NOMO-1 (cell line): ENCODE measurements at regions not wholly inside any gene's neighbourhood (a gene's known extent, or its start where the extent isn't known, plus 50 kb on each side); places are given as distances from the start of the nearest gene placed in this dataset.

ENCODE experiments used
- DNase-seq, 2 experiments: peaks; one replicate each; lab custom pipeline; 2025; ENCODE audit not compliant: unreplicated experiment in 2 of 2; lab: John Stamatoyannopoulos, UW

DNA sequence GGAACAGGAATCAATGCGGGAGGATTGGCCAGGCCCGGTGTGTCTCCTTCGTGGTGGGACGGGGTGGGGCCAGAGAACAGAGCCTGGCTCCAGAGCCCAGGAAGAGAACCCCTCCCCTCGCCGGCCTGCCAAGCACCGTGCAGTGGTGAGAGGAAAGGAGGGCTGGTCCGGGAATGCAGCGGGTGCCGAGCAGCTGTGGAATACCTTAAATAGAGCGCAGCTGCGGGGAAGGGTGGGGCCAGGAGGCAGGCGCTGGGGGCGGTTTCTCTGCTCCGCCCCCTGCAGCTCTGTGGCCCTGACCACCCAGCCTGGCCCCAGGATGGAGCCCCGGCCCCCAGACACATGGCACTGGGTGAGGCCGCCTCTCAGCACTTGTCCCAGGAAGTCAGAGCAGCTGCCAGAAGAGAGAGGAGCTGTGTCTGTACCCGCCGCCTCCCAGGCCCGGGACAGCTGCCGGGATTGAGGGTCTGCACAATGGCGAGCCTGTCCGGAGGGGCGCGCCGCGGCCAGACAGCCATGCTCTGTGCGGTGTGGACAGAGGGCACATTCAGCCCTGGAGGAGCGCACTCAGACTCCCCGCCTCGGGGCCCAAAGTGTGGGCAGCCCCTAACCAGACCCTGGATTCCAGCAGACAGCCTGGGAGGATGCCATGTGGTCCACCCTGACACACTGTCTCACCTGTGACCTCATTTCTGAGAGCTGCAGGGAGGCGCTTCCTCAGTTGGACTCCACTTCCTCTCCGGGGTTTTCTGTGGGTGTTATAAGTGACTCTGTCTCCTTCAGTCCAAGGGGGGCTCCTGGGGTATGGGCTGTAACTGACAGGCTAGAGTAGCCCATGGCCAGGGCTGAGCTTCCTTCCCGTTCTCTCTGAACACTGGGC, 268.8 kb downstream of the SEC14L1 start:
- DNase-seq = no peak

GRCh38 chr17:77410470-77410869, 269.7 kb downstream of the SEC14L1 start:
- DNase-seq = no peak

GRCh38 chr17:77414811-77415400, 274.1 kb downstream of the SEC14L1 start:
- no peak for DNase-seq

DNA sequence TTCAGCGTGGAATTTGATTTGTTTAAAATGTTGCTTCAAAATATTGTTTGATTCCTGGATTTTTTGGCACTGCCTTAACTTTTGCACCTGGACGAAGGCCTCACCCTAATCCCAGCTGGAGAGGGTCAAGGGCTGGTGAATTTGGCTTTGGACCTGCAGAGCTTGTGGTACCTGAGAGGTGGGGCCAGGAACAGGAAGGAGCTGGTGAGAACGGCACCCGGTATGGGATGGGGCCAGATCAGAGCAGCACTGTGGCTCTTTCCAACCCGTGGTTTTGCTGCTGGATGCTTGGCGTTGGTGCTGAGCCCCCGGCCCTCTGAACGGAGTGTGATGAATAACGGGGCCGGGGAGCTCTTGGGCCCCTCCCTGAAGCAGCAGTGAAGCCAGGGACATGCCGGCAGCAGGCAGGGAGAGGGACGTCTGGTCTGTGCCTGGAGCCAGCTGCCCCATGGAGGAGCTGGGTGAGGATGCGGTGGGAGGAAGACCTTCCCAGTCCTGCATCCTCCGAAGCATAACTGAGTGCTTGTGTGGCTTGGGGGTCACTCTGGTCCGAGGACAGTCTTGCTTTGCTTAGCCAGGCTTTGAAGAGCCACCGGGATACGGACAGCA, 275.4 kb downstream of the SEC14L1 start:
- no peak for DNase-seq

DNA sequence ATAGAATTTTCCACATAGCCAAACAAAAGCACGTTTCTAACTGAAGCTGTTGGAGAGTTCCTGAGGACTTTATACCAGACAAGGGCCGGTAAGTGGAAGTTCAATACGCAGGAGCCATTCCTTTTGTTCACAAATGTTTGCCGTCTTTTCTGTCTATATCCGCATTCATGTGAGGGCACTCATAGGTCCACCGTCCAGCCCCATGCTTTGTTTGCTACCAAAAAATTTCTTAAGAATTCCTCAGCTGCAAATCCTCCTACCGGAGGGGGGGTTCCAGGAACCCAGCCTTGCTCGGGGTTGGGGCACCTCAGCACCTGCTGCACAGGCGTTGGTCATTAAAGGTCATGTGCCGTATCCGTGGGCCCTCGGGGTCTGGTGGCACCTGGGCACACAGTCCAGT, 276.8 kb downstream of the SEC14L1 start:
- DNase-seq = no peak

GRCh38 chr17:77418609-77419008, 277.8 kb downstream of the SEC14L1 start:
- no peak for DNase-seq

- DNase-seq = no peak
Observed at GRCh38 chr17:77419095-77419494, 278.3 kb downstream of the SEC14L1 start.

DNA sequence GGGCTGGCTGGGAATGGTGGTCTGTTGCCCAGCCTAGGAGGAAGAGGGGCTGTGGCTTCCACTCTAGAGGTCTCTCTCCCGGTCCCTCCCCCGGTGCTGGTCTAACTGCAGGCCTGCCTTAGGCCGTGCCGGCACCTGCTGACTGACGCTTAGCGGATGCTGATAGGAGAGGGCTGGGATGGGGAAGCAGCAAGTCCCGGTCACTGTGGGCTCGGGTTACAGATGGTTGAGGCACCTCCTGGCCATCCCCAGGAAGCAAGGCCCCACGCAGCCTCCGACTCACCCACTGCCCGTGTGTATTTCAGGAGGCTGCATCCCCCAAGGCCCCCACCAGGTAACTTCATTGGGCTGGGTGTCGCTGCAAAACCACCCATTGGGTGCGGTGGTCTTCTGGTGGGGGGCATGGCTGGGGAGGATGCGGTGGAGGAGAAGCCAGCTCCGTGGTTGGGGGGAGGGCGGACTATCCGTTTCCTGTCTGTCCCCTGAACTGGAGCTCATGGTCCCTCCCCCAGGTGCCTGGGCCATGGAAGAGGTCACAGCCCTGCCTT, 278.9 kb downstream of the SEC14L1 start:
- no peak for DNase-seq

DNA sequence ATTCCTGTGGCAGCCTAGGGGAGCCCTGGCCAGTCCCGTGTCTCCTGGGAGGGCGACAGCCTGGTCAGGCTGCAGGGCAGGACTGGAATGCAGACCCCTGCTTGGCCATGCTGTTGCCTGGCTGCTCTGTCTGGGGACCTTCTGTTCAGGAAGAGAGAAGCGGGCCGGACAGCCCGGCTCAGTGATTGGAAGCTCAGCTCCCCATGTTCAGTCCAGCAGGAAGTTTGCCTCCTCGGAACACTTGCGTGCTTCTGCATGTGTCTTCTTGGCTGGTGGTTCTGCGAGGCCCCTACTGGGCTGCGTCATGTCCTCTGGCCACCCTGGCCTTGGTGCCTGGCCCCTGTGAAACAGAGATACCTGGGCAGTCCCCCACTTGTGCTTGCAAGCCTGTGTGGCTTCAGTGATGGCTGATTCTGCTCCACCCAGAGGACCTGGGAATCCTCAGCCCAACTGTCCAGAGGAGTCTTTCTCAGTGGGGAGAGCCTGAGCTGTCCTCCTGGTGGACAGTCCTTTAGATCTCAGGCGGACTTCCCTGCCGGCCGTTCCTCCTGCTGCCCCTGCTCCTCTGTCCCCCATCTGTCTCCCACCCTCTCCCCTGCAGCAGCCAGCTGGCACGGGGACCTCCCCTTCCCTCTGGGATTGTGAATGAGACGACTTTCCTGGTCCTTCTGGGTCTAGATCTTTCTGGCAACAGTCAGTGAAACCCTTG, 279.5 kb downstream of the SEC14L1 start:
- no peak for DNase-seq

GRCh38 chr17:77420804-77421629, 280.2 kb downstream of the SEC14L1 start:
- DNase-seq = no peak

DNA sequence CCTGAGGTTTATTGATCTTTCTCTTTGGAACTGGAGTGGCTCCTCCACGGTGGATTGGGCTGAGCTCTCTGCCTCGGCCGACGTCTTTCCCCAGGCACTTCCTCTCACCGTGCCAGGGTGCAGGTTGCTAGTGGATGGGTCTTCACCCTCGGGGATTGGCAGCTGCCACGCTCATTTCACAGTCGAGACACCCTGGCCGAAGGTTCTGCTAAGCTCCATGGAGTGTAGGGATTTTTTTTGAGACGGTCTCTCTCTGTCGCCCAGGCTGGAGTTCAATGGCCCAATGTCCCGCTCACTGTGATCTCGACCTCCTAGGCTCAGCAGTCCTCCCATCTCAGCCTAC, 280.8 kb downstream of the SEC14L1 start:
- no peak for DNase-seq

- DNase-seq = no peak
Observed at GRCh38 chr17:77422104-77422747, 281.5 kb downstream of the SEC14L1 start.

GRCh38 chr17:77422748-77423113, 282.0 kb downstream of the SEC14L1 start:
- DNase-seq = no peak

DNA sequence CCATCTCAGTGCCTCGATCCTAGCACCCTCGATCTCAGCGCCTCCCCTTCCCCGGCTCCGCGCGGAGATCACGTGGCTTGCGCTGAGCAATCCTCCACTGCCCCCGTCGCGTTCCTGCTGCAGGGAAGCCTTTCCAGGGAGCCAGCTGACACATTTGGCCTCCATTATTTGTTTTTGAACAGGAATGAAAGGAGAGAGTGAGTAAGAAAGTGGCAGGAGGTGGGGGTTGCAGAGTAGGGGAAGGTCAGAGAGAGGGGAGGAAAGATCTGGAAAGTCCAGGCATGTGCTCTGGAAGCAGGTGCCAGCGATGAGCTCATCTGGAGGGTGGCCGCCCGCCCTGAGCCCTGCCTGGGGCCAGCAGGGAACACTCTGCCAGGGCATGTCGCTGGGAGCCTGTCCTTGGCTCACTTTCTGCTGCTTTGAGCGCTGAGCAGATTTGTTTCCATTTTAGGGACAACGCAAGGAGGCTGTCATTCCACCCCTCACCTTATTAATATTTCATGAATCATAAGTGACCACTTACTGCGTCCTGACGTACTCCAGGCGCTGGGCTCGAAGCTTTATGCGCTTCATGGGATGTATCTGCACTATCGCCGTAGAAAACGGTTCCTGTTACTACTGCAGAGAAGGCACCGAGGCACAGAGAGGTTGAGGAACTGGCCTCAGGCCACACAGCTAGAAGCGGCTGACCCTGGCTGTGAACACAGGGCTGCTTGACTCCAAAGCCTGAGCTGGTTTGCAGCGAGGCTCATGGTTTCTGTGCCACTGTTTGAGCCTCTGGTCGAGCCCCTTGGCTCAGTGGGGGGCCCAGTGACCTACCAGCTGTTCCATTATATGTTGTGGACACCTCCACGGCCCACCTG, 283.1 kb downstream of the SEC14L1 start:
- DNase-seq = no peak

GRCh38 chr17:77424585-77425344, 284.0 kb downstream of the SEC14L1 start:
- no peak for DNase-seq

DNA sequence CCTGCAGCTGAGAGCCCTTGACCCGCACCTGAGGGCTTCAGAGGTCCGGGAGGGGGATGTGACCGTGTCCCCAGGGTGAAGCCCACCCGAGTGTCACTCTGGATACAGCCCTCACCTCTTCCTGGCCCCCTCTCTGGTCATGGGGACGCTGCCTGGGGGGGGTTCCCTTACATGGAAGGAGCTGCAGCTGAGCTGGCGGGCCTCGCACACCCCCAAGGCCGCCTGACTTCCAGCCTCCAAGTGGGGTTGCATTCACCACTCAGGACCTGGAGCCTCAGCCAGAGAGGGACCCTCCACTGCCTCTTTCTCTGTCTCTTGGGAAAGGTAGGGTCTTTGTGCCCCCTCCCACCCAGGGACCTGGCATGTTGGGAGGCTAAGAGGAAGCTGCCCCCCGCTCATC, 284.6 kb downstream of the SEC14L1 start:
- DNase-seq = no peak

DNA sequence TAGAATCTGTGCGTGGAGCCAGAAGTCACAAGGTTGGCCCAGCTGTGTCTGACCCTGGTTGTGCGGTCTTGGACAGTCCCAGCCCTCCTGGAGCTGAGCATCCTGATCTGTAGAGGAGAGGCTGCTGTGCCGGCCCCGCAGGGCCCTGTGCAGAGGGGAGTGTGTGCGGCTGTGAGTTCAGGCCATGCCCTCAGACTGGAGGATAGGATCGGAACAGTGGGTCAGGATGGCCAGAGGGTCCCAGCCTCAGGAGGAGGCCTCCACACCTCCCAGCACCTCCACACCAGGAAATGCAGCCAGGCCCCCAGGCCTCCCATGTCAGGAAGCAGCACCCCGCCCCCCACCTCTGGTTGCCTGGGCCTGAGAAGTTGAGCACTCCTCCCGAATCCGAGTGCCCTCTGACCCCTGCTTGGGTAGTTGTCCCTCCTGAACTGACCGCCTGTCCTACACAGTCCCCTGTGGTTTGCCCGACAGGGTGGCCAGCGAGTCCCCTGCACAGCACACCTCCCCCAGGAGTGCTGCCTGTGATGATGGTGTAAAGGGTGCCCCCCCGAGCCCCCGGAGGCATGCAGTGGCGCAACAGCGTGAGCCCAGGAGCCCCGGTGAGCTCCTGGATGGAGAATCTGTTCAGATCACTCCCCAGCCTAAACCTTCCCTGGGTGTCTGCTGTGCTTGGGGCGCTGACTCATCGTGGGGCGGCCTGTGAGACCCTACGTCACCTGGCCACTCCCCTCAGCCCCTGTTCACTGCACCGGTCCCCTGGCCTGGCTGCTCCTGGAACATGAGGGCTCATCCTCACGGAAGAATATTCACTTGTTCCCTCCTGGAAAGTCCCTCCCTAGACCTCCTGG, 285.2 kb downstream of the SEC14L1 start:
- no peak for DNase-seq
